Neural cell (in vitro differentiated cells): ENCODE measurements at regions not wholly inside any gene's neighbourhood (a gene's known extent, or its start where the extent isn't known, plus 50 kb on each side); places are given as distances from the start of the nearest gene placed in this dataset.

Experiments used
- H2AFZ ChIP-seq: fragments of 200-600, 300-800 bp; sonication (generic), shearing (Covaris generic); 2 replicates; pipeline ENCODE4 v1.6.0; 2014; ENCODE audit warnings: low read depth, mild to moderate bottlenecking, antibody characterized with exemption, low read length, moderate library complexity
- H3F3A ChIP-seq: fragments of 200-600 bp; shearing (Covaris generic); 2 replicates; pipeline ENCODE4 v1.6.1; 2016; ENCODE audit warnings: mild to moderate bottlenecking, moderate library complexity, mixed read lengths, antibody characterized with exemption, low read length; ENCODE audit not compliant: insufficient read depth, poor library complexity, severe bottlenecking
- H3K27ac ChIP-seq: fragments of 200-600, 300-800 bp; sonication (generic), shearing (Covaris generic); 2 replicates; pipeline ENCODE4 v1.5.1; 2014; ENCODE audit warnings: mild to moderate bottlenecking, low read length, moderate library complexity
- H3K27me3 ChIP-seq: fragments of 300-800, 200-600 bp; sonication (generic), shearing (Covaris generic); 2 replicates; pipeline ENCODE4 v1.6.0; 2014; ENCODE audit warnings: mild to moderate bottlenecking, low read depth, low read length, moderate library complexity; ENCODE audit not compliant: insufficient read depth
- H3K36me3 ChIP-seq: fragments of 300-800, 200-600 bp; sonication (generic), shearing (Covaris generic); 2 replicates; pipeline ENCODE4 v1.5.1; 2014; ENCODE audit warnings: mild to moderate bottlenecking, antibody characterized with exemption, low read length, moderate library complexity; ENCODE audit not compliant: insufficient read depth
- H3K4me2 ChIP-seq: fragments of 300-800, 200-600 bp; sonication (generic), shearing (Covaris generic); 2 replicates; pipeline ENCODE4 v1.6.0; 2014; ENCODE audit warnings: mild to moderate bottlenecking, low read length
- H3K4me3 ChIP-seq: fragments of 300-800, 200-600 bp; sonication (generic), shearing (Covaris generic); 2 replicates; pipeline ENCODE4 v1.5.1; 2014; ENCODE audit warnings: mild to moderate bottlenecking, low read length, moderate library complexity
- H3K79me2 ChIP-seq: fragments of 200-600 bp; shearing (Covaris generic); replicated peaks from 2 replicates; pipeline ENCODE4 v1.6.0; 2014; ENCODE audit warnings: mild to moderate bottlenecking, low read length, moderate library complexity; ENCODE audit not compliant: insufficient read depth
- H3K9ac ChIP-seq: fragments of 300-800, 200-600 bp; sonication (generic), shearing (Covaris generic); 2 replicates; pipeline ENCODE4 v1.6.1; 2016; ENCODE audit warnings: mild to moderate bottlenecking, low read length, mixed read lengths
- H3K9me2 ChIP-seq: fragments of 200-600 bp; shearing (Covaris generic); 2 replicates; pipeline ENCODE4 v1.6.1; 2016; ENCODE audit warnings: mild to moderate bottlenecking, low read length, mixed read lengths; ENCODE audit not compliant: insufficient read depth
- H3K9me3 ChIP-seq: fragments of 200-600, 300-800 bp; sonication (generic), shearing (Covaris generic); 2 replicates; pipeline ENCODE4 v1.6.1; 2016; ENCODE audit warnings: mild to moderate bottlenecking, mixed run types, low read length, moderate library complexity, mixed read lengths
- H4K20me1 ChIP-seq: fragments of 200-600 bp; shearing (Covaris generic); 2 replicates; pipeline ENCODE4 v1.6.1; 2016; ENCODE audit warnings: mild to moderate bottlenecking, mixed run types; ENCODE audit not compliant: insufficient read depth
- CTCF ChIP-seq: fragments of 450-650 bp; IDR thresholded peaks from 2 replicates; pipeline ENCODE4 v1.5.1; 2014; ENCODE audit warnings: antibody characterized with exemption, mild to moderate bottlenecking, moderate library complexity; ENCODE audit not compliant: poor library complexity, severe bottlenecking
- EP300 ChIP-seq: fragments of 450-650 bp; conservative IDR thresholded peaks from 2 replicates; pipeline ENCODE4 v1.6.1; 2014; ENCODE audit warnings: antibody characterized with exemption, mild to moderate bottlenecking, moderate library complexity; ENCODE audit not compliant: poor library complexity, severe bottlenecking
- EZH2 ChIP-seq: fragments of 200-600, 300-800 bp; shearing (Covaris generic), sonication (generic); IDR thresholded peaks from 2 replicates; pipeline ENCODE4 v1.6.1; 2014; ENCODE audit warnings: antibody characterized with exemption, low read length, borderline replicate concordance, mild to moderate bottlenecking; ENCODE audit not compliant: insufficient read depth, poor library complexity, severe bottlenecking
- MXI1 ChIP-seq: fragments of 450-650 bp; conservative IDR thresholded peaks from 2 replicates; pipeline ENCODE4 v1.6.1; 2014; ENCODE audit warnings: antibody characterized with exemption, mild to moderate bottlenecking; ENCODE audit not compliant: poor library complexity, severe bottlenecking
- POLR2AphosphoS5 ChIP-seq: IDR thresholded peaks from 2 replicates; pipeline ENCODE4 v1.6.1; 2012
- RAD21 ChIP-seq: fragments of 450-650 bp; conservative IDR thresholded peaks from 2 replicates; pipeline ENCODE4 v1.6.1; 2014; ENCODE audit warnings: antibody characterized with exemption, mild to moderate bottlenecking, moderate library complexity
- SMC3 ChIP-seq: fragments of 450-650 bp; conservative IDR thresholded peaks from 2 replicates; pipeline ENCODE4 v1.6.1; 2014; ENCODE audit warnings: antibody characterized with exemption, mild to moderate bottlenecking, moderate library complexity; ENCODE audit not compliant: poor library complexity
- TAF1 ChIP-seq: IDR thresholded peaks from 2 replicates; pipeline ENCODE4 v1.6.1; 2012; ENCODE audit warnings: low read depth
- TF ChIP-seq, protein P1 (sequence below): IDR thresholded peaks from 2 replicates; pipeline ENCODE4 v1.6.1; 2012; ENCODE audit warnings: borderline replicate concordance

DNA sequence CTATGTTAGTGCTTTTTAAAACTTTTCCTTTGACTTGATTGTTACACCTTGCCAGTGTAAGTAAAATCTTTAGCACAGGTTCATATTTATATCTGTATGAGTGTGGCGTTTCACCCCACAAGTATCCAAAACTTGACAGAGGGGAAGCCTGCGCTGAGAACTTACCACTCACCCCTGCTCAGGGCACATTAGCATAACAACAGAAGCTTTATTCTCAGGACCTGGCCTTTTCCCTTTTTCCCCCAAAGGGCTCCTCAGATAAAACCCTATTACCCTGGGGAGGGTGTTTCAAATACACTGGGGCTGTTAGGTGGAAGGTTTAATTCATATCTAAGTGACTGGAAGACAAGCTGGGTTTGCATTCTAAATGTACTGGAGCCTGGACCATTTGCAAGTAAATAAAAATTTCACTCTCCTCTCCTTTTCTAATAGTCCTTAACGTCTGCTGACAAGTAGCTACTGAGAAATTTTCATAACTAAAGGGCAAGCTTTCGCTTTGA, 276.6 kb downstream of the RNF152 start:
- no peaks in the 10 kb centered on the region for H3K79me2 ChIP-seq
- no peak overlapping the region for H3K9ac ChIP-seq
- no peaks in the 10 kb centered on the region for H3K9me3 ChIP-seq
- no peaks in the 10 kb centered on the region for H3K36me3 ChIP-seq
- TF ChIP-seq, protein P1, sequence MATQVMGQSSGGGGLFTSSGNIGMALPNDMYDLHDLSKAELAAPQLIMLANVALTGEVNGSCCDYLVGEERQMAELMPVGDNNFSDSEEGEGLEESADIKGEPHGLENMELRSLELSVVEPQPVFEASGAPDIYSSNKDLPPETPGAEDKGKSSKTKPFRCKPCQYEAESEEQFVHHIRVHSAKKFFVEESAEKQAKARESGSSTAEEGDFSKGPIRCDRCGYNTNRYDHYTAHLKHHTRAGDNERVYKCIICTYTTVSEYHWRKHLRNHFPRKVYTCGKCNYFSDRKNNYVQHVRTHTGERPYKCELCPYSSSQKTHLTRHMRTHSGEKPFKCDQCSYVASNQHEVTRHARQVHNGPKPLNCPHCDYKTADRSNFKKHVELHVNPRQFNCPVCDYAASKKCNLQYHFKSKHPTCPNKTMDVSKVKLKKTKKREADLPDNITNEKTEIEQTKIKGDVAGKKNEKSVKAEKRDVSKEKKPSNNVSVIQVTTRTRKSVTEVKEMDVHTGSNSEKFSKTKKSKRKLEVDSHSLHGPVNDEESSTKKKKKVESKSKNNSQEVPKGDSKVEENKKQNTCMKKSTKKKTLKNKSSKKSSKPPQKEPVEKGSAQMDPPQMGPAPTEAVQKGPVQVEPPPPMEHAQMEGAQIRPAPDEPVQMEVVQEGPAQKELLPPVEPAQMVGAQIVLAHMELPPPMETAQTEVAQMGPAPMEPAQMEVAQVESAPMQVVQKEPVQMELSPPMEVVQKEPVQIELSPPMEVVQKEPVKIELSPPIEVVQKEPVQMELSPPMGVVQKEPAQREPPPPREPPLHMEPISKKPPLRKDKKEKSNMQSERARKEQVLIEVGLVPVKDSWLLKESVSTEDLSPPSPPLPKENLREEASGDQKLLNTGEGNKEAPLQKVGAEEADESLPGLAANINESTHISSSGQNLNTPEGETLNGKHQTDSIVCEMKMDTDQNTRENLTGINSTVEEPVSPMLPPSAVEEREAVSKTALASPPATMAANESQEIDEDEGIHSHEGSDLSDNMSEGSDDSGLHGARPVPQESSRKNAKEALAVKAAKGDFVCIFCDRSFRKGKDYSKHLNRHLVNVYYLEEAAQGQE = no peak
- TF ChIP-seq SMC3 = no peak
- TF ChIP-seq POLR2AphosphoS5 = no peak
- TF ChIP-seq TAF1 = no peak
- no peak for TF ChIP-seq CTCF
- TF ChIP-seq RAD21 = no peak
- no peak for TF ChIP-seq EZH2
- TF ChIP-seq EP300 = no peak
- no peak for TF ChIP-seq MXI1
- no peaks in the 10 kb centered on the region for H3K9me2 ChIP-seq
- H3K27me3 ChIP-seq = no peaks in the 10 kb centered on the region
- no peak overlapping the region for H2AFZ ChIP-seq
- no peak overlapping the region for H3K27ac ChIP-seq
- no peaks in the 10 kb centered on the region for H3F3A ChIP-seq
- no peak overlapping the region for H3K4me3 ChIP-seq
- H3K4me2 ChIP-seq = no peak overlapping the region
- no peaks in the 10 kb centered on the region for H4K20me1 ChIP-seq

DNA sequence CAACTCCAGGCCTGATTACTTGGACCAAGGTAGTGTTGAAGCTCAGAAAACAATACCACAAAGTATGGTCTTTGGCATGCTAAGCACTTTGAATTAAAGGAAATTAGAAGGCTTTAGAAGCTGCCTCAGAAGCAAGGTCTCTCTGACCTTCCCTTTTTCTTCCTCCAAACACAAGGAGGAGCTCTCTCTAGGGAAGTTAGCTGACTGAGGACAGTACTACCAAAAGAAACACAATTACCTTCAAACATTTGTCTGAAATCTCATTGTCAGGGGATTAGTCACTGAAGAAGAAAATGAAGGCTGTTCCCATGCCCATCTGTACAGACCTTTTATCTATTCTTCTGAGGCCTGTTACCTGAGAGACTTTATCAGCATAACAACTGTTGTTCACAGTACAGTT, 279.3 kb downstream of the CDH20 start:
- Histone ChIP-seq H3K36me3 (no peaks in the 10 kb centered on the region), H3K4me3 (no peak overlapping the region), H3K9me2 (no peaks in the 10 kb centered on the region), H3K27me3 (no peaks in the 10 kb centered on the region), H3K9me3 (no peaks in the 10 kb centered on the region), H3F3A (no peaks in the 10 kb centered on the region), H3K9ac (no peak overlapping the region), H3K4me2 (no peak overlapping the region), H4K20me1 (no peaks in the 10 kb centered on the region), H3K79me2 (no peaks in the 10 kb centered on the region), H3K27ac (no peak overlapping the region), H2AFZ (no peak overlapping the region)
- TF ChIP-seq, protein P1 = no peak
- no peak for TF ChIP-seq CTCF
- TF ChIP-seq EZH2 = no peak
- no peak for TF ChIP-seq RAD21
- no peak for TF ChIP-seq POLR2AphosphoS5
- no peak for TF ChIP-seq TAF1
- TF ChIP-seq MXI1 = no peak
- TF ChIP-seq SMC3 = no peak
- TF ChIP-seq EP300 = no peak
